Brain microvascular endothelial cell (primary cell): ENCODE measurements at regions not wholly inside any gene's neighbourhood (a gene's known extent, or its start where the extent isn't known, plus 50 kb on each side); places are given as distances from the start of the nearest gene placed in this dataset.

Source experiments
- DNase-seq: peaks from one replicate; pipeline ENCODE4 v3.0.0-alpha.2; 2020
- H3K27ac ChIP-seq: fragments of 250-450 bp; sonication (Bioruptor Pico); 2 replicates; pipeline ENCODE4 v1.5.1; 2020; ENCODE audit warnings: mild to moderate bottlenecking, moderate library complexity
- H3K27me3 ChIP-seq: fragments of 250-450 bp; sonication (Bioruptor Pico); replicated peaks from 2 replicates; pipeline ENCODE4 v1.5.1; 2020; ENCODE audit warnings: mild to moderate bottlenecking
- H3K36me3 ChIP-seq: fragments of 250-450 bp; sonication (Bioruptor Pico); replicated peaks from 2 replicates; pipeline ENCODE4 v1.5.1; 2020; ENCODE audit warnings: mild to moderate bottlenecking
- H3K4me3 ChIP-seq: 2 replicates; pipeline ENCODE4 v1.5.1; 2011; ENCODE audit warnings: low read depth, mild to moderate bottlenecking, control low read depth, low read length, moderate library complexity
- in situ Hi-C: cut with HindIII; loops from 2 replicates; pipeline ENCODE4 v1.10.0; 2017; ENCODE audit warnings: low sequenced_read_pairs, low pct_ligation_motif_present
- TF ChIP-seq, protein P1 (sequence below): IDR thresholded peaks from 2 replicates; pipeline ENCODE4 v1.5.1; 2011; ENCODE audit warnings: low read depth, mild to moderate bottlenecking, moderate library complexity, low read length, control low read depth, inconsistent platforms; ENCODE audit errors: missing control alignments

DNA sequence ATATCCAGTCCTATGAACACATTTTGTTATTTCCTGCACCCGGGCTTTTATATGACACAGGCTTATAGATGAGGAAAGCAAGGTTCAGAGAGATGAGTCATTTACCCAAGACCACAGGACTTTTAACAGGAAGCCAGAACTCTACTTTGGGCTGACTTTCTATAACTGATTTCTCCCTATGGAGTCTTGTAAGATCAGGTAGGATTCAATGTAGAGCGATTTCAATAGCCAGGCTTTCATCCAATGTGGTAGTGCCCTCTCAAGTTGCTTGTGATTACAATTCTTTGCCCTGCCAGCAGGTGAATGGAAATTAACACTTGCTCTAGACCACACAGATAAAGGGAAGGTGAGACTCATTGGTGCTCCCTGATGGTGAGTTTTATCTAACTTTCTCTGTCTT, 378.3 kb downstream of the INSC start:
- H3K27me3 ChIP-seq: no peaks in the 10 kb centered on the region
- H3K36me3 ChIP-seq: no peaks in the 10 kb centered on the region
- H3K27ac ChIP-seq: no peak overlapping the region
- no peak overlapping the region for H3K4me3 ChIP-seq
- peak; percentile 33 for DNase-seq
- in situ Hi-C loops: no loop called here
- TF ChIP-seq, protein P1, sequence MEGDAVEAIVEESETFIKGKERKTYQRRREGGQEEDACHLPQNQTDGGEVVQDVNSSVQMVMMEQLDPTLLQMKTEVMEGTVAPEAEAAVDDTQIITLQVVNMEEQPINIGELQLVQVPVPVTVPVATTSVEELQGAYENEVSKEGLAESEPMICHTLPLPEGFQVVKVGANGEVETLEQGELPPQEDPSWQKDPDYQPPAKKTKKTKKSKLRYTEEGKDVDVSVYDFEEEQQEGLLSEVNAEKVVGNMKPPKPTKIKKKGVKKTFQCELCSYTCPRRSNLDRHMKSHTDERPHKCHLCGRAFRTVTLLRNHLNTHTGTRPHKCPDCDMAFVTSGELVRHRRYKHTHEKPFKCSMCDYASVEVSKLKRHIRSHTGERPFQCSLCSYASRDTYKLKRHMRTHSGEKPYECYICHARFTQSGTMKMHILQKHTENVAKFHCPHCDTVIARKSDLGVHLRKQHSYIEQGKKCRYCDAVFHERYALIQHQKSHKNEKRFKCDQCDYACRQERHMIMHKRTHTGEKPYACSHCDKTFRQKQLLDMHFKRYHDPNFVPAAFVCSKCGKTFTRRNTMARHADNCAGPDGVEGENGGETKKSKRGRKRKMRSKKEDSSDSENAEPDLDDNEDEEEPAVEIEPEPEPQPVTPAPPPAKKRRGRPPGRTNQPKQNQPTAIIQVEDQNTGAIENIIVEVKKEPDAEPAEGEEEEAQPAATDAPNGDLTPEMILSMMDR: no peak

GRCh38 chr11:15493921-15494620, 379.3 kb downstream of the INSC start:
- no peaks in the 10 kb centered on the region for H3K27me3 ChIP-seq
- H3K27ac ChIP-seq: no peak overlapping the region
- TF ChIP-seq, protein P1: no peak
- no peaks in the 10 kb centered on the region for H3K36me3 ChIP-seq
- H3K4me3 ChIP-seq: no peak overlapping the region
- DNase-seq: no peak
- in situ Hi-C loops: no loop called here

DNA sequence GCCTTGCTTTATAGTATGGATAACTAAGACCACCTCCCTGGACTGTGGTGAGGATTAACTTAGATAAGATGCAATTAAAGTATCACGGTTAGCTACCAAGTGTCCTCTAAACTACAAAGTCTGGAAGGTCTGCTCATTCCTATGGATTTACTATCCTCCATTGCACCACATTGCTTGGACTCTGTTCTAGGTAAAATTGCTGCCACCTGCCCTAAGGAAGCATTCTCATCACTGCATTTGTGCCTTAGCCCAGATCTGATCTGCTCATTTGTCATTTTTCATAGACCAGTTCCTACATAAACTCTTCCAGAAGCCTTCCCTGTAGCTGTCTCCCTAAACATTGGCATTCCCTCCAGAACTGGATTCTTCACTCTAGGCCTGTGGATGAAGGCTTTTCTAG, 380.0 kb downstream of the INSC start:
- DNase-seq: no peak
- Histone ChIP-seq H3K36me3 (no peaks in the 10 kb centered on the region), H3K4me3 (no peak overlapping the region), H3K27me3 (no peaks in the 10 kb centered on the region), H3K27ac (no peak overlapping the region)
- TF ChIP-seq, protein P1: no peak
- in situ Hi-C loops: no loop called here

- TF ChIP-seq, protein P1: no peak
- DNase-seq: no peak
- Histone ChIP-seq H3K36me3 (no peaks in the 10 kb centered on the region), H3K4me3 (no peak overlapping the region), H3K27me3 (no peaks in the 10 kb centered on the region), H3K27ac (no peak overlapping the region)
- in situ Hi-C loops: no loop called here
Measured at GRCh38 chr11:15495462-15495861, 380.7 kb downstream of the INSC start.

GRCh38 chr11:15497366-15497765, 382.6 kb downstream of the INSC start:
- in situ Hi-C loops: no loop called here
- H3K27me3 ChIP-seq: no peaks in the 10 kb centered on the region
- H3K27ac ChIP-seq: no peak overlapping the region
- no peak for DNase-seq
- H3K36me3 ChIP-seq: no peaks in the 10 kb centered on the region
- no peak overlapping the region for H3K4me3 ChIP-seq
- TF ChIP-seq, protein P1: no peak

DNA sequence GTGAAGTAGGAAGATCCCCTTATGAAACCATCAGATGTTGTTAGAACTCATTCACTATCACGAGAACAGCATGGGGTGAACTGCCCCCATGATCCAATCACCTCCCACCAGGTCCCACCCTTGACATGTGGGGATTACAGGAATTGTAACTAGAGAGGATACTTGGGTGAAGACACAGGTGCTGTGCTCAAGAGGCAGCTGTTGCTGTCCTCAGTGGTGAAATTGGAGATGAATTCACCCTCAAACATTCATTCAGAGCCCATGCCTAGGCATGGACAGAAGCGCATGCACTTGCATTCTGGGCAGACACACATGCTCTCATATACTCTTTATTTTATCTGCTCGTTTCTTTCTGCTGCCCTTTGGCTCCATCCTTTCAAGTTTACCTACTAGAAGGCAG, 385.0 kb downstream of the INSC start:
- no peak overlapping the region for H3K4me3 ChIP-seq
- no peak overlapping the region for H3K27ac ChIP-seq
- in situ Hi-C loops: no loop called here
- no peak for DNase-seq
- H3K36me3 ChIP-seq: no peaks in the 10 kb centered on the region
- TF ChIP-seq, protein P1: no peak
- H3K27me3 ChIP-seq: no peaks in the 10 kb centered on the region
